DND-41 (cell line): ENCODE measurements at regions not wholly inside any gene's neighbourhood (a gene's known extent, or its start where the extent isn't known, plus 50 kb on each side); places are given as distances from the start of the nearest gene placed in this dataset.
"Not testable (repeated sequence)": the region's sequence is repeated elsewhere in the genome, so short reads cannot be mapped to it uniquely, and the experiment has no call there.

Experiments
- CTCF ChIP-seq: IDR thresholded peaks from 2 replicates; pipeline ENCODE4 v1.5.1; 2012; ENCODE audit warnings: borderline replicate concordance, low read length, moderate library complexity, mild to moderate bottlenecking; ENCODE audit not compliant: poor library complexity, severe bottlenecking; ENCODE audit errors: extremely low read depth
- EZH2 ChIP-seq: IDR thresholded peaks from 3 replicates; pipeline ENCODE4 v1.6.1; 2012; ENCODE audit warnings: borderline replicate concordance, low read depth, mild to moderate bottlenecking, moderate library complexity, low read length, inconsistent platforms; ENCODE audit not compliant: severe bottlenecking

- TF ChIP-seq CTCF, EZH2: not testable (repeated sequence)
These were observed 554.6 kb upstream of the ACTRT1 start for GRCh38 chrX:128606817-128607216.
